PFSK-1 (cell line): ENCODE measurements at regions not wholly inside any gene's neighbourhood (a gene's known extent, or its start where the extent isn't known, plus 50 kb on each side); places are given as distances from the start of the nearest gene placed in this dataset.

Source experiments
- POLR2AphosphoS5 ChIP-seq: IDR thresholded peaks from 2 replicates; pipeline ENCODE4 v1.6.1; 2012; ENCODE audit warnings: low read depth, mild to moderate bottlenecking, control low read depth, low read length, moderate library complexity
- REST ChIP-seq, 2 experiments: IDR thresholded peaks; 2 replicates each; pipeline versions ENCODE4 v1.6.1 to v1.8.0; 2011 to 2012; ENCODE audit warnings: low read depth in 2 of 2, low read length in 2 of 2, control low read depth in 1 of 2, inconsistent platforms in 1 of 2, mild to moderate bottlenecking in 1 of 2, moderate library complexity in 1 of 2; ENCODE audit not compliant: insufficient read depth in 1 of 2
- TAF1 ChIP-seq: IDR thresholded peaks from 2 replicates; pipeline ENCODE4 v1.6.1; 2012; ENCODE audit warnings: low read length, control low read depth, borderline replicate concordance; ENCODE audit not compliant: insufficient read depth

GRCh38 chr5:137563301-137563645 lies 64.1 kb upstream of the SPOCK1 start:
- no peak for TF ChIP-seq POLR2AphosphoS5
- TF ChIP-seq REST (IDR thresholded peaks at IDR 0.05; ENCODE audit: insufficient read depth in 1 of 2, low read depth in 2 of 2, low read length in 2 of 2) = no peak
- no peak for TF ChIP-seq TAF1
